ENCODE measurements at regions not wholly inside any gene's neighbourhood (a gene's known extent, or its start where the extent isn't known, plus 50 kb on each side); places are given as distances from the start of the nearest gene placed in this dataset.

DNA sequence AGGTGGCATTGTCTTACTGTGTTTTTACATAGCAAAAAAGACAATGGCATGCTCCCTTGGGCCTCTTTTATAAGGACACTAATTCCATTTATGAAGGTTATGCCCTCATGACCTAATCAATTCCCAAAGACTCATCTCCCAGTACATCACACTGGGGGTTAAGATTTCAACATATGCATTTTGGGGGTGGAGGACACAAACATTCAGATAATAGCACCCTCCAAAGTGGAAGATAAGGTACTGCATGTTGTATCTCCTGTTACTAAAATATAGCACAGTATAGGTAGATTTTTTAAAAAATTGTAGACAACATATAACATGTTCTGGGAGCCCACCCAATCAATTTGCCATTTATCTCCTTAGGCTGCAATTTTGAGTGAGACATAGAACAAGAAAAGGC is 221.2 kb downstream of the LIG4 start:
- Histone ChIP-seq H3K23ac (ENCODE audit: insufficient read length, low read depth, low read length) (no peak overlapping the region), H4K91ac (ENCODE audit: insufficient read length, low read depth, low read length) (no peak overlapping the region), H3K79me1 (ENCODE audit: insufficient read depth, low read depth, low read length, poor library complexity, severe bottlenecking) (no peaks in the 10 kb centered on the region), H4K5ac (ENCODE audit: insufficient read length, low read depth, low read length) (no peak overlapping the region), H2BK15ac (ENCODE audit: low read depth, low read length) (no peak overlapping the region), H3K9me3 (ENCODE audit: control insufficient read depth, low read depth, low read length) (no peaks in the 10 kb centered on the region), H3K56ac (ENCODE audit: insufficient read length, low read depth, low read length) (no peak overlapping the region), H3T11ph (ENCODE audit: low read length) (no peak overlapping the region), H3K4me1 (ENCODE audit: insufficient read depth, low read length) (no peaks in the 10 kb centered on the region), H3K27ac (ENCODE audit: insufficient read length, low read depth, low read length) (no peak overlapping the region), H2AK5ac (ENCODE audit: insufficient read length, low read length) (no peak overlapping the region), H3K14ac (ENCODE audit: insufficient read depth, low read length) (no peak overlapping the region), H4K20me1 (ENCODE audit: control insufficient read depth, insufficient read depth, insufficient read length) (no peaks in the 10 kb centered on the region), H3K79me2 (ENCODE audit: insufficient read depth, low read length) (no peaks in the 10 kb centered on the region), H3K4ac (ENCODE audit: low read depth, low read length) (no peak overlapping the region), H2BK20ac (ENCODE audit: low read depth, low read length, poor library complexity, severe bottlenecking) (no peak overlapping the region), H3K4me2 (ENCODE audit: insufficient read depth, insufficient read length, low read length) (no peak overlapping the region), H4K8ac (replicated peaks; ENCODE audit: insufficient read length, low read depth, low read length) (no peak overlapping the region), H3K27me3 (ENCODE audit: insufficient read depth, low read length) (no peaks in the 10 kb centered on the region), H3K18ac (ENCODE audit: insufficient read length, low read depth, low read length) (no peak overlapping the region), H2AFZ (ENCODE audit: low read length) (no peak overlapping the region), H2BK120ac (ENCODE audit: low read depth, low read length, poor library complexity, severe bottlenecking) (no peak overlapping the region), H2BK5ac (ENCODE audit: insufficient read length, low read length) (no peak overlapping the region), H3K23me2 (ENCODE audit: insufficient read length, low read depth, low read length, poor library complexity, severe bottlenecking) (no peaks in the 10 kb centered on the region), H2BK12ac (ENCODE audit: insufficient read length, low read depth, low read length) (no peak overlapping the region), H3K9ac (ENCODE audit: extremely low read depth, insufficient read length, low read length) (no peak overlapping the region)
- Mint-ChIP-seq H3K4me1 (peaks cover 0 to 3% of the 10 kb centered on the region in 2 experiments; a peak in 2 of 4 replicates), H3K27me3 (ENCODE audit: low read depth) (no peaks in the 10 kb centered on the region), H3K27ac (no peak overlapping the region), H3K4me3 (no peak overlapping the region), H3K9me3 (peaks cover 0 to 3% of the 10 kb centered on the region in 2 experiments; a peak in 1 of 5 replicates), H3K36me3 (ENCODE audit: insufficient read depth in 1 of 3, low read depth in 3 of 3) (no peaks in the 10 kb centered on the region)
- TF ChIP-seq, protein P1, sequence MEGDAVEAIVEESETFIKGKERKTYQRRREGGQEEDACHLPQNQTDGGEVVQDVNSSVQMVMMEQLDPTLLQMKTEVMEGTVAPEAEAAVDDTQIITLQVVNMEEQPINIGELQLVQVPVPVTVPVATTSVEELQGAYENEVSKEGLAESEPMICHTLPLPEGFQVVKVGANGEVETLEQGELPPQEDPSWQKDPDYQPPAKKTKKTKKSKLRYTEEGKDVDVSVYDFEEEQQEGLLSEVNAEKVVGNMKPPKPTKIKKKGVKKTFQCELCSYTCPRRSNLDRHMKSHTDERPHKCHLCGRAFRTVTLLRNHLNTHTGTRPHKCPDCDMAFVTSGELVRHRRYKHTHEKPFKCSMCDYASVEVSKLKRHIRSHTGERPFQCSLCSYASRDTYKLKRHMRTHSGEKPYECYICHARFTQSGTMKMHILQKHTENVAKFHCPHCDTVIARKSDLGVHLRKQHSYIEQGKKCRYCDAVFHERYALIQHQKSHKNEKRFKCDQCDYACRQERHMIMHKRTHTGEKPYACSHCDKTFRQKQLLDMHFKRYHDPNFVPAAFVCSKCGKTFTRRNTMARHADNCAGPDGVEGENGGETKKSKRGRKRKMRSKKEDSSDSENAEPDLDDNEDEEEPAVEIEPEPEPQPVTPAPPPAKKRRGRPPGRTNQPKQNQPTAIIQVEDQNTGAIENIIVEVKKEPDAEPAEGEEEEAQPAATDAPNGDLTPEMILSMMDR (conservative IDR thresholded peaks at IDR 0.05): no peak
- no peak for DNase-seq

Measured in H9 (cell line).